Nephron progenitor cell (in vitro differentiated cells): ENCODE measurements at regions not wholly inside any gene's neighbourhood (a gene's known extent, or its start where the extent isn't known, plus 50 kb on each side); places are given as distances from the start of the nearest gene placed in this dataset.

Experiments used
- DNase-seq: peaks from one replicate; pipeline ENCODE4 v3.0.0; 2021
- H3K27ac Mint-ChIP-seq: 2 replicates; pipeline ENCODE4 v1.8.0; 2021; ENCODE audit warnings: mild to moderate bottlenecking, moderate library complexity, mixed read lengths
- H3K27me3 Mint-ChIP-seq: 2 replicates; pipeline ENCODE4 v1.8.0; 2021; ENCODE audit warnings: mild to moderate bottlenecking, low read depth, mixed read lengths; ENCODE audit not compliant: poor library complexity
- H3K36me3 Mint-ChIP-seq: 2 replicates; pipeline ENCODE4 v1.8.0; 2021; ENCODE audit warnings: low read depth, mixed read lengths
- H3K4me1 Mint-ChIP-seq: 2 replicates; pipeline ENCODE4 v1.8.0; 2021; ENCODE audit warnings: mixed read lengths
- H3K4me3 Mint-ChIP-seq: 2 replicates; pipeline ENCODE4 v1.8.0; 2021; ENCODE audit warnings: mild to moderate bottlenecking, moderate library complexity, mixed read lengths
- H3K9me3 Mint-ChIP-seq: 2 replicates; pipeline ENCODE4 v1.8.0; 2021; ENCODE audit warnings: mild to moderate bottlenecking, moderate library complexity, mixed read lengths
- TF ChIP-seq, protein P1 (sequence below): fragments of 200-600 bp; sonication (generic); IDR thresholded peaks from 2 replicates; pipeline ENCODE4 v1.5.0; 2021; ENCODE audit warnings: antibody characterized with exemption

DNA sequence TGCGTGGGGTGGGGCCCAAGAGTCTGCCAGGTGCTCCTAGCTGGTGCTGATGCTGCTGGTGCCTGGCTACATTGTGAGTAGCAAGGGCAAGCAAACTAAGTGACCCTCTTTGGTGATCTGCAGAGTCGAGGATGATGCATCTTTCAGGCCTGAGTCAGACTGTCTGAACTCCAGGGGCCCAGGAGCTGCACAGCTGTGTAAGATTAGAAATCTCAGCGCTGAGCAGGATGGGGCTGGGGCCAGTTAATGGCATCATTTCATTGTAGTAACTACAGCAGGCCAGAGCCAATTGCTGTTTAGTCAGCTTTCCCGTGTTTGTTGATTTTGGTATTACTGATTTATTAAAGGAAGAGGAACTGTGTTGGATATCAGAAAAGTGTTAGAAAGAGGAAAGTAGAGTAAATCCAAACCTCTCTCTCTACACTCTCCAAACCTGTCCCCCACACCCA is 365.2 kb downstream of the PAX1 start:
- no peak for DNase-seq
- no peak overlapping the region for H3K4me3 Mint-ChIP-seq

GRCh38 chr20:22063753-22064152 is 358.3 kb downstream of the PAX1 start:
- Mint-ChIP-seq H3K27ac (no peak overlapping the region), H3K4me1 (peaks cover 10% of the 10 kb centered on the region), H3K9me3 (no peaks in the 10 kb centered on the region), H3K27me3 (no peaks in the 10 kb centered on the region), H3K36me3 (no peaks in the 10 kb centered on the region), H3K4me3 (no peak overlapping the region)
- no peak for DNase-seq
- TF ChIP-seq, protein P1, sequence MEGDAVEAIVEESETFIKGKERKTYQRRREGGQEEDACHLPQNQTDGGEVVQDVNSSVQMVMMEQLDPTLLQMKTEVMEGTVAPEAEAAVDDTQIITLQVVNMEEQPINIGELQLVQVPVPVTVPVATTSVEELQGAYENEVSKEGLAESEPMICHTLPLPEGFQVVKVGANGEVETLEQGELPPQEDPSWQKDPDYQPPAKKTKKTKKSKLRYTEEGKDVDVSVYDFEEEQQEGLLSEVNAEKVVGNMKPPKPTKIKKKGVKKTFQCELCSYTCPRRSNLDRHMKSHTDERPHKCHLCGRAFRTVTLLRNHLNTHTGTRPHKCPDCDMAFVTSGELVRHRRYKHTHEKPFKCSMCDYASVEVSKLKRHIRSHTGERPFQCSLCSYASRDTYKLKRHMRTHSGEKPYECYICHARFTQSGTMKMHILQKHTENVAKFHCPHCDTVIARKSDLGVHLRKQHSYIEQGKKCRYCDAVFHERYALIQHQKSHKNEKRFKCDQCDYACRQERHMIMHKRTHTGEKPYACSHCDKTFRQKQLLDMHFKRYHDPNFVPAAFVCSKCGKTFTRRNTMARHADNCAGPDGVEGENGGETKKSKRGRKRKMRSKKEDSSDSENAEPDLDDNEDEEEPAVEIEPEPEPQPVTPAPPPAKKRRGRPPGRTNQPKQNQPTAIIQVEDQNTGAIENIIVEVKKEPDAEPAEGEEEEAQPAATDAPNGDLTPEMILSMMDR = no peak

More for the DNA sequence above, 365.2 kb downstream of the PAX1 start:
- Mint-ChIP-seq H3K36me3 (no peaks in the 10 kb centered on the region), H3K27me3 (peaks cover 5% of the 10 kb centered on the region), H3K4me1 (peaks cover 17% of the 10 kb centered on the region), H3K27ac (no peak overlapping the region), H3K9me3 (peaks cover 13% of the 10 kb centered on the region)
- TF ChIP-seq, protein P1 = no peak

GRCh38 chr20:22062874-22063273 is 357.4 kb downstream of the PAX1 start:
- Mint-ChIP-seq H3K4me1 (peaks cover 10% of the 10 kb centered on the region), H3K9me3 (no peaks in the 10 kb centered on the region), H3K27me3 (no peaks in the 10 kb centered on the region), H3K4me3 (no peak overlapping the region), H3K27ac (no peak overlapping the region), H3K36me3 (no peaks in the 10 kb centered on the region)
- no peak for DNase-seq
- TF ChIP-seq, protein P1 = no peak

DNA sequence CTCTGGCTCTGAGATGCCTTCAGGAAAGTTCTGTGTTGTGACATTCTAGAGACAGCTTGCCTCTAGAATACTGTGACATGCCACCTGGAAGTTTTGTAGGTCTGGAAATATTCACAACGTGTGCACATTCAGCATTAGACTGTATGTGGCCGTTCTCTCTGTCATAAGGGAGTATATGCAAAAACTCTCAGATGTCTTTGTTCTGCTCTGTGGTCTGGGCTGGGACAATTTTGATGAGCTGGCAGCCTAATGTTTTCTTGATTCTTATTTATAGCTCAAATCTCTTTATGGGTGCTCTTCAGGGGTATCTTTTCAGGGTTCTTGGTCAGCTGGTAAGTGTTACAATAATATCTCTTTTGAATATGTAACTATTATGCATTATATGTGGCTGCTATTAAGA is 355.1 kb downstream of the PAX1 start:
- TF ChIP-seq, protein P1 = no peak
- Mint-ChIP-seq H3K27ac (no peak overlapping the region), H3K4me3 (no peak overlapping the region), H3K4me1 (peaks cover 10% of the 10 kb centered on the region), H3K36me3 (no peaks in the 10 kb centered on the region), H3K27me3 (no peaks in the 10 kb centered on the region), H3K9me3 (no peaks in the 10 kb centered on the region)
- DNase-seq = no peak

- no peak for DNase-seq
- Mint-ChIP-seq H3K27ac (no peak overlapping the region), H3K36me3 (no peaks in the 10 kb centered on the region), H3K4me1 (peaks cover 10% of the 10 kb centered on the region), H3K9me3 (no peaks in the 10 kb centered on the region), H3K27me3 (no peaks in the 10 kb centered on the region), H3K4me3 (no peak overlapping the region)
- TF ChIP-seq, protein P1 = no peak
Observed at GRCh38 chr20:22058746-22059145, 353.3 kb downstream of the PAX1 start.

GRCh38 chr20:22055981-22056380 is 350.5 kb downstream of the PAX1 start:
- H3K27me3 Mint-ChIP-seq = no peaks in the 10 kb centered on the region
- no peaks in the 10 kb centered on the region for H3K36me3 Mint-ChIP-seq
- TF ChIP-seq, protein P1 = no peak
- peaks cover 12% of the 10 kb centered on the region for H3K9me3 Mint-ChIP-seq
- DNase-seq = no peak
- no peak overlapping the region for H3K27ac Mint-ChIP-seq
- no peak overlapping the region for H3K4me3 Mint-ChIP-seq
- H3K4me1 Mint-ChIP-seq = no peaks in the 10 kb centered on the region
